Sigmoid colon (tissue), 4 donors: ENCODE measurements at regions not wholly inside any gene's neighbourhood (a gene's known extent, or its start where the extent isn't known, plus 50 kb on each side); places are given as distances from the start of the nearest gene placed in this dataset.
"Not testable (repeated sequence)": the region's sequence is repeated elsewhere in the genome, so short reads cannot be mapped to it uniquely, and the experiment has no call there.

Source experiments
- CTCF ChIP-seq, 4 experiments: fragments of 450-650 bp in 3 of 4; fragments of 200-600 bp in 1 of 4; IDR thresholded peaks; one replicate each; pipeline ENCODE4 v1.5.1; 2016 to 2019; ENCODE audit warnings: antibody characterized with exemption in 4 of 4, mild to moderate bottlenecking in 3 of 4, moderate library complexity in 2 of 4
- POLR2A ChIP-seq, 2 donors: fragments of 450-650 bp; IDR thresholded peaks; one replicate each; pipeline ENCODE4 v1.6.1; 2016; ENCODE audit warnings: antibody characterized with exemption in 2 of 2, mild to moderate bottlenecking in 2 of 2, moderate library complexity in 2 of 2
- POLR2AphosphoS5 ChIP-seq, 4 donors: sonication (generic); formaldehyde crosslinking; IDR thresholded peaks; one replicate each; pipeline ENCODE4 v1.6.1; 2017; ENCODE audit warnings: antibody characterized with exemption in 4 of 4

- TF ChIP-seq CTCF, POLR2A, POLR2AphosphoS5 (IDR thresholded peaks at IDR 0.05): not testable (repeated sequence)
Observed at GRCh38 chr10:60581782-60582181, 192.1 kb upstream of the ANK3 start.
